AG04449 (cell line): ENCODE measurements at regions not wholly inside any gene's neighbourhood (a gene's known extent, or its start where the extent isn't known, plus 50 kb on each side); places are given as distances from the start of the nearest gene placed in this dataset.

Experiments used
- CTCF ChIA-PET: fragments of 350-600 bp; formaldehyde crosslinking; extraction: SDS; loops from one replicate; lab custom pipeline; 2021; ENCODE audit warnings: antibody characterized with exemption; lab: Yijun Ruan, JAX
- POLR2A ChIA-PET: fragments of 400-600, 350-600 bp; formaldehyde crosslinking; extraction: SDS; loops from one replicate; lab custom pipeline; 2020; ENCODE audit warnings: antibody characterized with exemption, inconsistent platforms; lab: Yijun Ruan, JAX
- DNase-seq: peaks from one replicate; pipeline ENCODE4 v3.0.0-alpha.2; 2010; ENCODE audit warnings: low read depth, low spot score
- H3K4me3 ChIP-seq: 2 replicates; pipeline ENCODE4 v1.5.1; 2011; ENCODE audit warnings: low read depth, mild to moderate bottlenecking, control low read depth, low read length
- TF ChIP-seq, protein P1 (sequence below): IDR thresholded peaks from one replicate; pipeline ENCODE4 v1.5.1; 2011; ENCODE audit warnings: mild to moderate bottlenecking, moderate library complexity, low read length, control low read depth, inconsistent platforms; ENCODE audit not compliant: insufficient read depth; ENCODE audit errors: missing control alignments

DNA sequence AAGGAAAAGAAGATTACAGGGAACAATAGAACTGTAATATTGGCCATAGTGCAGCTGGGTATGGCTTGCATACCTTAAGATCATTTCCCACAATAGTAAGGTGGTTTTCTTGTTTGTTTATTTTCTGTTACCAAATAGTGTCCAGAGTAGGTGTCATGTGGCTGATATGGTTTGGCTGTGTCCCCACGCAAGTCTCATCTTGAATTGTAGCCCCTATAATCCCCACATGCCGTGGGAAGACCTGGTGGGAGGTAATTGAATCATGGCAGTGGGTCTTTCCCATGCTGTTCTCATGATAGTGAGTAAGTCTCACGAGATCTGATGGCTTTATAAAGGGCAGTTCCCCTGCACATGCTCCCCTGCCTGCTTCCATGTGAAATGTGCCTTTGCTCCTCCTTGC lies 190.1 kb downstream of the ICOS start:
- ChIA-PET CTCF (no interaction called here), POLR2A (no interaction called here)
- TF ChIP-seq, protein P1, sequence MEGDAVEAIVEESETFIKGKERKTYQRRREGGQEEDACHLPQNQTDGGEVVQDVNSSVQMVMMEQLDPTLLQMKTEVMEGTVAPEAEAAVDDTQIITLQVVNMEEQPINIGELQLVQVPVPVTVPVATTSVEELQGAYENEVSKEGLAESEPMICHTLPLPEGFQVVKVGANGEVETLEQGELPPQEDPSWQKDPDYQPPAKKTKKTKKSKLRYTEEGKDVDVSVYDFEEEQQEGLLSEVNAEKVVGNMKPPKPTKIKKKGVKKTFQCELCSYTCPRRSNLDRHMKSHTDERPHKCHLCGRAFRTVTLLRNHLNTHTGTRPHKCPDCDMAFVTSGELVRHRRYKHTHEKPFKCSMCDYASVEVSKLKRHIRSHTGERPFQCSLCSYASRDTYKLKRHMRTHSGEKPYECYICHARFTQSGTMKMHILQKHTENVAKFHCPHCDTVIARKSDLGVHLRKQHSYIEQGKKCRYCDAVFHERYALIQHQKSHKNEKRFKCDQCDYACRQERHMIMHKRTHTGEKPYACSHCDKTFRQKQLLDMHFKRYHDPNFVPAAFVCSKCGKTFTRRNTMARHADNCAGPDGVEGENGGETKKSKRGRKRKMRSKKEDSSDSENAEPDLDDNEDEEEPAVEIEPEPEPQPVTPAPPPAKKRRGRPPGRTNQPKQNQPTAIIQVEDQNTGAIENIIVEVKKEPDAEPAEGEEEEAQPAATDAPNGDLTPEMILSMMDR: no peak
- H3K4me3 ChIP-seq: no peak overlapping the region
- DNase-seq: no peak

DNA sequence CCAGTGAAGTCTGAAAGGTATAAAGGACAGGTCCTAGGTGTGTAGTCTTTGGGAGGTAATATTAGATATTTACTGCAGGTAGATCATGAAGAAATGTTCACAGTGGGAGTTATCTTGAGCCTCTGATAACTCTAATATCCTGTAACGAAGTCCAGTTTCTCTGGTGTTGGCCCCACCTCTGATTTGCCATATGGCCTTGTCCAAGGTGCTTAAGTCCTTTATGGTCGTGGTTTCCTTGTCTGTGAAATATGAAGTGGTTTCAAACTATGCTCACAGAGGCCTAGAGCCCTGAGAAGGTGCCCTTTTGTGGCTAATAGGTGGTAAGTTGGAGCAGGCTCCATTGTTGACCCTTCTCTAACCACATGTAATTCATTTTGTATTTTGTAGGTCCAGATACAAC lies 190.7 kb downstream of the ICOS start:
- TF ChIP-seq, protein P1: no peak
- ChIA-PET POLR2A (no interaction called here), CTCF (no interaction called here)
- DNase-seq: no peak
- no peak overlapping the region for H3K4me3 ChIP-seq

DNA sequence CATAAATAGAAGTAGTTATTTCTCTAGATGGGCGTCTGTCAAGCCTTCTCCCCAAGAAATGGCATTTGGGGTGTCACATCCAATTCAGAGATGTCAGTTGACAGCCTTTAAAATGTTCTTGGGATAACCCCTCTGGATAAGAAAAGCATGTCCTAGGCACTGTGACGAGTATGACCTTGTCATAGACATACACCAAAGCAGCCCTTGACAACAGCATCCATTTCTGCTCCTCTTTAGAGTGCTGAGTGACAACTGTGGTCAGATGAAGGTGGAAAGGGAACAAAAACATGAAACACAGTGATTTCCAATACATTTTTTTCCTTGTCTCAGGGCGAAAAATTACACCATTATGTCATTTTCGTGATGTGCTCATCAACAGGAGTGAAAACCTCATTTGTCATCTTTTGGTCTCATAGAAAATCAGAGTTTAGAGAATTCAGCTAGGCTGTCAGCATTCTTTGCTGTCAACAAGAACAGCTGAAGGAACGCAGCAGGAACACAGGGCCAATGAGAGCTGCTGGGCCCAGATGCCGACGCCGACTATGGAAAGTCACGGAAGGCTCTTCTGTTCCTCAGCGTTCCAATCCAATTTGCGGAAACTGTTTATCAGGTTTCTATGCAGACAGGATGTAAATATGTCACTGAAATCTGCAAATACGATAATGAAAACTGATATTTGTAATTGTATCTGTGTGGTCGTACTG lies 193.2 kb downstream of the ICOS start:
- no peak overlapping the region for H3K4me3 ChIP-seq
- CTCF ChIA-PET: no interaction called here
- no peak for DNase-seq
- POLR2A ChIA-PET: no interaction called here
- TF ChIP-seq, protein P1: no peak

DNA sequence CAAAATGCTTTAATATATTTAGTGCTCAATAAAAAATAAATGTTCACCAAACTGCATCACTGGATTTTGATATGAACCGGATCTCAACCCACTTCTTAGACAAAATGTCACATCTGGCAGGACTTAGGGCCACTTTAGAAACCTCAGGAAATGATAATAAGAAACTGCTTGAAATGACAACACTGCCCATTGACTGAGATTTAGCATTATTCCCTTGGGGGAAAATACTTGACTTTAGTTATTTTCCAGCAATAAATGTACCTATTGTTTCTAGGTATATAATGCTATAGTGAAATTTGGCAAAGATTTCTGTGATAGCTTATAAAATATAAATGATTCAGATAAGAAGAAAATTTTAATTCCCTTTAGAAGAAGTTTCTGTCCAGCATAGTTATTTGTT lies 195.1 kb downstream of the ICOS start:
- TF ChIP-seq, protein P1: no peak
- H3K4me3 ChIP-seq: no peak overlapping the region
- ChIA-PET CTCF (no interaction called here), POLR2A (no interaction called here)
- no peak for DNase-seq

DNA sequence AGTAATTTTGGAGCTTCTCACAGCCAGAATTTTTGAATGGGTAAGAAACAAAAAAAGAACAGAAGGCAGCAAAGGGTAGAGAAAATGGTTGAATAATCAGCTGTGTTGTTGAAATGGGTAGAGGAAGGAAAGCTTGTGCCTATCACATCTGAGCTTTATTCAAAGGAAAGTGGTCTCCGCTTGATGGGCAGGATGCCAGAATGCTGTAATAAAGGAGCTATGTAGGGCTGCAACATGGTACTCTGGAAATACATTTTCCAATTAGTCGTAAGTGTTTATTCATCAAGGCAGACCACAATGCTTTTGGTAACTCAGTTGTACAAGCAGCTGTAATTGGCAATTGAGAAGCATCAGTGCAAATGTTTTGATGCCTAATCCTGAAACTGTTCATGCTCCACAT lies 196.9 kb downstream of the ICOS start:
- ChIA-PET CTCF (interaction anchor here (2.7 kb wide), 1 partner anchor 11 kb away, joined by 17 read pairs; no protein-coding TSS in a partner anchor), POLR2A (no interaction called here)
- TF ChIP-seq, protein P1: no peak
- no peak for DNase-seq
- no peak overlapping the region for H3K4me3 ChIP-seq

DNA sequence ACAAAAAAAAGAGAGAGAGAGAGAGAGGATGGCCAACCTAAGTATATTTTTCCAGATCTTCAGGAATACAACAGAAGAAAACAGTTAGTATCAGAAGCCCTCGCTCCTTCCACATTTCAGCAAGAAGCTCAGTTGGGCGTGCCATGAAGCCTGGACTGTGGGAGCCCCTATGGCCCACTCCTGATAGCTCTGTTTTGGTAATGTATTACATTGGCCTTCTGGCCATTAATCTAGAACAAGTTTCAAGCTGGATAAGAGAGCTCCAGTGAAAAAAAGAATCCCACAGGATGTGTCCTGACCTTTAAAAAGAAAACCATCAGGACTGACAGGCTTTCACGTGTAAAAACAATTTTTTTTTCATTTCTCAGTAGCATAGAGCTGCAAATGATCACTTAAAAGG lies 197.9 kb downstream of the ICOS start:
- ChIA-PET CTCF (interaction anchor here (2.7 kb wide), 1 partner anchor 11 kb away, joined by 17 read pairs; no protein-coding TSS in a partner anchor), POLR2A (no interaction called here)
- DNase-seq: no peak
- TF ChIP-seq, protein P1: no peak
- no peak overlapping the region for H3K4me3 ChIP-seq
